Fibroblast of skin of abdomen (primary cell): ENCODE measurements at regions not wholly inside any gene's neighbourhood (a gene's known extent, or its start where the extent isn't known, plus 50 kb on each side); places are given as distances from the start of the nearest gene placed in this dataset.
"Not testable (repeated sequence)": the region's sequence is repeated elsewhere in the genome, so short reads cannot be mapped to it uniquely, and the experiment has no call there.

Experiments used
- DNase-seq: peaks from one replicate; pipeline ENCODE4 v3.0.0-alpha.2; 2013

- DNase-seq = peak; percentile 4
These were observed 202.9 kb downstream of the USP25 start for GRCh38 chr21:15932726-15933125.

GRCh38 chr21:15935530-15935929, 205.7 kb downstream of the USP25 start:
- DNase-seq = no peak

DNA sequence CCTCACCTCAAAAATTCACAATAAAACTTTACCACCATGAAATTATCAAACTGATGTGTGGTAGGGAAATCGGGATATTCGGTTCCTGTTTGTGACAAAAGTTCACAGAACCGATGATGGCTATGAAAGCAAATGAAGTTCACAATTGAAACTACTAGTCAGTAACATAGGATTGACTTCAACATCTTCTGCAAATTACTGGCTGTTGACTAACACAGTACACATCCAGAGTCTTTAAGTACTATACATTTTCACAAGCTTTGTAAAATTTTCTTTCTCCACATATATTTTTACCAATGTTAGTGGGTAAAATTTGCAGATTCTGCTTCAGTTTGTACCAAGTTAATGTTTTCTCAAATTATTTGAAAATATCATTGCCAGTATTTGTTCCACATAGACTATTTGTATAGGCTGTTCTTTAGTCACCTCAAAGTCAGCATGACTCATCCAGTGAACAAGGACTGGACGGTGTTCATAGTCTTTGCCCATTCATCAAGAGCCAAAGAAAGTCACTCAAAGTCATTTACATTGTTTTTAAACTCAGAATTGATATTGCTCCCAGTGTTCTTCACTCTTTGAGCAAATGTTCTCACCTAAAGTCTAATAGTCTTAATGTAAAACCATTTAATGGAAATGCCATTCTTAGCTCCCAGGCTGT, 213.4 kb downstream of the USP25 start:
- no peak for DNase-seq

DNA sequence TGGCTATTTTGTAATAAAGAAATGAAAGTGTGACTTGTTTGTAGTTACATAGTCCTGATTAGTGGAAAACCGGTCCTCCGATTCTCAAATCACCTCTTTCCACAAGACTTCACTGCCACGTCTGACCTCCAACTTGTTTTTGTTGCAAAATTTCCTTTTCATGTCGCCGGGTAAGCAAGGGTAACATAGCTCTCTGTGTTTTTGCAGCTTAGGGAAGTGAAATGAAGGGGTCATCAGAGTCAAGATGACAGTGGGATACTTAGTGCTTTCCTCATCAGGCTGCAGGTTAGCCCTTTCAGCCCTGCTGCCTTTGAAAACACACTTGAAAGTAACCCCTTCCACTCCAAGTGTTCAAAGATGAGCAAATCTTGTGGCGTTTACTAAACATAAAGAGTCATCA, 217.9 kb downstream of the USP25 start:
- no peak for DNase-seq

DNA sequence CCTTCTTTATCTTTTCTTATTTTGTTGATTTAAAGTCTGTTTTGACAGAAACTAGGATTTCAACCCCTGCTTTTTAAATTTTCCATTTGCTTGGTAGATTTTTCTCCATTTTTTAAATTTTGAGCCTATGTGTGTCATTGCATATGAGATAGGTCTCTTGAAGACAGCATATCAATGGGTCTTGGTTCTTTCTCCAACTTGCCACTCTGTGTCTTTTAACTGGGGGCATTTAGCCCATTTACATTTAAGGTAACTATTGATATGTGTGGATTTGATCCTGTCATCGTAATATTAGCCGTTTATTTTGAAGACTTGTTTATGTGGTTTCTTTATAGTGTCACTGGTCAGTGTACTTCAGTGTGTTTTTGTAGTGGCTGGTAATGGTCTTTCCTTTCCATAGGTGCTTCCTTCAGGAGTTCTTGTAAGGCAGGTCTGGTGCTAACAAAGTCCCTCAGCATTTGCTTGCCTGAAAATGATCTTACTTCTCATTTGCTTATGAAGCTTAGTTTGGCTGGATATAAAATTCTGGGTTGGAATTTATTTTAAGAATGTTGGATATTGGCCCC, 223.9 kb downstream of the USP25 start:
- DNase-seq = no peak

GRCh38 chr21:15964236-15964855, 234.6 kb downstream of the USP25 start:
- DNase-seq = peak; percentile 35

DNA sequence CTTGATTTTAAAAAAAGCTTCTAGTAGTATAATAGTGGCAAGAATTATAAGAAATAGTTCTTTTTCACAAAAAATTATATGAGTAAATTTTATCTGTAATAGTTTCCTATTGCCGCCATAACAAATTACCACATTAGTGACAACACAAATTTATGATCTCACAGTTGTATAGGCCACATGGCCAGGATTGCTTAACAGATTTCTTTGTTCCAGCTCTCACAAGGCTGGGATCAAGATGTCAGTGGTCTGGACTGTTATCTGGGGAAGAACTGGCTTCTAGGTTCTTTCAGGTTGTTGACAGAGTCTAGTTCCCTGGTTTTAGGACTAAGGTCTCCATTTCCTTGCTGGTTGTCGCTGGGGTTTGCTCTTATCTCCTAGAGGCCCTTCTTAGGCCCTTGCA, 236.4 kb downstream of the USP25 start:
- peak; percentile 16 for DNase-seq

- no peak for DNase-seq
These were observed 236.9 kb downstream of the USP25 start for GRCh38 chr21:15966651-15967050.

GRCh38 chr21:15967661-15968060, 237.9 kb downstream of the USP25 start:
- DNase-seq = peak; percentile 42

DNA sequence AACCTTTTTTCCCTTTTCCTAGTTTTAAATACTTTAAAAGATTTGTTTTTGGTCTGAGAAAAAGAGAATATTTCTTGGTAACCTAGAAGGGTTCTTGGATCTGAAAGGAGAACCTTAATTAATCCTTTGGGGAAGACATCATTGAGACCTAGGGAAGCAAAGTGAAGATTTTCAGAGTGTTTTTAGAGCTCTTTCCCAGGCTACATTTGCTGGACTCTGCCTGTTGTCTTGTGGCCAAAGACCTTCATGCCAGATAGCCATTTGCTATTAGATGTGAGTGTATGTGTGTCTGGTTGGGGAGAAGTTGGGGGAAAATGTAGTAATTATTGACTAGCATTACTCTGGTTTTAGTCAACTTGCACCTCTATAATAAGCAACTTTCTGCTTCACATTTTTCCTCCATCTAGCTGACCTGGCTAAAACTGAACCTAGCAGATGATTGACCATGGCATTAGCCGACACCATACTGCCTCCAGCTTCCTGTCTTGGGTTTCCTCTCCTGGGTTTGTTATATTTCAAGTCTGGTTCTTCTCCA, 239.1 kb downstream of the USP25 start:
- DNase-seq = no peak

- DNase-seq = no peak
These were observed 247.0 kb downstream of the USP25 start for GRCh38 chr21:15976807-15977206.

DNA sequence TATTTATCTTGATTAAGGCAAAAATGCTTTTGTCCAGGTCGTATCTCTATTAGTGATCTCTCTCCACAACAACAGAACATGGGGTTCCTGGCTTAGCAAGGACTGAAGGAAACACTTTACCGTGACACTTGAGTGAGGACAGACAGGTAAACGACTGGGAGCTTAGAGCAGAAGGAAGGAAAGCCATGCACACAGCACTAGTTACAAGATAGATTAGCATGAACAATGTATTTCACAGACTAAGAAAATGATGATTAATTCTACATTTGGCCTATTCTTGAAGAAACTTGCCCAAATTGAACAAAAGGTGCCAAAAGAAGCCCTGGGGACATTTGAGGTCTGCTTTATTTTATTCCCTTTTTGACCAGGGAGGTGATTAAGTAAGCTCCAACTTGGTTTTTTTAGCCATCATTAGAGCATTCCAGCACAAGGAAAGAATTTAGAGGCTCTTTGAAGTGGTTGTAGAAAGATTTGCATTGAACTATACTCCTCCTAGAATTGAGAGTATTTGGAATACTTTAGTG, 248.5 kb downstream of the USP25 start:
- peak; percentile 88 for DNase-seq

DNA sequence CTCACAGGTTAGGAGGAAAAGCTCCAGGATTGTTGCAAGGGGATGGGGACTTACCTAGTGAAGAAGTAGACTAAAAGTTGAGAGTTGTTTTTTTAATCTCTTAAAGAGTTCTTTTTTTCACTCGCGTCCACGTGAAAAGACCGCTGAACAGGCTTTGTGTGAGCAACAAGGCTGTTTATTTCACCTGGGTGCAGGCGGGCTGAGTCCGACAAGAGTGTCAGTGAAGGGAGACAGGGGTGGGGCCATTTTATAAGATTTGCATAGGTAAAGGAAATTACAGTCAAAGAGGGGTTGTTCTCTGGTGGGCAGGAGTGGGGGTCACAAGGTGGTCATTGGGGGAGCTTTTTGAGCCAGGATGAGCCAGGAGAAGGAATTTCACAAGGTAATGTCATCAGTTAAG, 249.7 kb downstream of the USP25 start:
- DNase-seq = not testable (repeated sequence)

- peak; percentile 9 for DNase-seq
These were observed 256.5 kb downstream of the USP25 start for GRCh38 chr21:15986277-15986676.

GRCh38 chr21:15992171-15992570, 262.4 kb downstream of the USP25 start:
- no peak for DNase-seq

DNA sequence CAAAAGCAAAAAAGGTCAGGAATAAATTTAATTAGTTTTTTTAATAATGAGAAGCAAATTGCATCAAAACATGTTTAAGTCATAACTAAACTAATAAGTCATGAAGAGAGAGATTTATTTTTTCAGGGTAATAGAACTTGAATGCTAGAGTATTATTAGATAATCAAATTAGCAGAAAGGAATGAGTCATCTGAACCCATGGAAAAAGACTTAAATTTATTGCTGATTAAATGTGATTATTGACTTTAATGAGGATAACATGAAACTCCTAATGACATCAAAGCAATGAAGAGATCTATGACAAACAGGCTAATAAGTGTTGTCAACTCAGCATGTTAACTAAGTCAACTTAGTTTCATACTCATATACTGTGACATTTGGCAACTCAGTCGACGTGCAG, 264.2 kb downstream of the USP25 start:
- DNase-seq = no peak

DNA sequence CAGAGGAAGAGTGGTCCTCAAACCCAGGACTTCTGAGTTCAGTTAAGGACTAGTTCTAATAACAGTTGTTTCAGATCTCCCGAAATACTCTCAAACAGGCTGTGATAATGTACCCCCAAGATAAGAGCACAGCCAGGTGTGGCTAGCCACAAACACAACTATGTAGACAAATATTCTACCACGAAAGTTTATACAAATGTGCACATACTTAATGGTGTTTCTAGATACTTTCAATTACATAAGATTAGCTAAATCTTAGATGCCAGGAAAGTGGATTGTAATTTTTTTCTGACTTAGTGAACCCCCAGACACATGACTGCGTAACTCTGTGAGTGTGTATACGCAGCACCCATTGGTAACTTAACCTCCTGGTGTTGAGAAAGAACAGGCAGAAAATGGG, 270.0 kb downstream of the USP25 start:
- no peak for DNase-seq

- peak; percentile 37 for DNase-seq
These were observed 273.2 kb downstream of the USP25 start for GRCh38 chr21:16002874-16003466.

GRCh38 chr21:16004086-16004485, 274.3 kb downstream of the USP25 start:
- DNase-seq = no peak

DNA sequence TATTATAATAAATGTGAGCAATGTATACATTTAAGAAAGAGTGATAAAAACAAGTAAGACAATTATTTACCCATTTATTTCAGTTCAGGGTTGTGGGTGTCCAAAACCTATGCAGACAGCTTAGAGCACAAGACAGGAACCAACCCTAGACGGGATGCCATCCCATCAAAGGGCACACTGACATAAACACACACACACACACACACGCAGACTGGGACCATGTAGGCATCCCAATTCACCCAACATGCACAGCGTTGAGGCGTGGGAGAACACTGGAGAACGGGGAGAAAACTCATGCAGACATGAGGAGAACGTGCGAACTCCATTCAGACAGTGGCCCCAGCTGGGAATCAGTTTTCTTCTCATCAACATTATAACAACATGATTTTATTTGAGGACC, 274.7 kb downstream of the USP25 start:
- no peak for DNase-seq

- DNase-seq = no peak
These were observed 276.2 kb downstream of the USP25 start for GRCh38 chr21:16005996-16006395.

DNA sequence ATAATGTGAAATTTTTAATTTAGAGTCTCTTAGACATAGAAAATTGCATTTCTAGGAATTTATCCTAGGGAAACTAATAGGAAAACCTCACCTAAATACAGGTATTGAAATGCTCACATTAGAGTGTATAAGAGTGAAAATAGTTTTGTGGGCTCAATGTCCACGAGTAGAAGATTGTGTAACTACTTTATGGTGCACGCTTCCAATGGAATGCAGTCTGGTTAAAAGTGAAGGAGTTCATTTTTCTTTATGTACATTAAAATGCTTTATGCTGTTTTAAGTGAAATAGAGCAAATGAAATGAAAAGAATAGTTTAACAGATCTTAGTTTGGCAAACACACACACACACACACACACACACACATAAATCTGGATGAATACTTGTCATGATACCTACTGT, 278.2 kb downstream of the USP25 start:
- peak; percentile 64 for DNase-seq

- no peak for DNase-seq
These were observed 281.9 kb downstream of the USP25 start for GRCh38 chr21:16011719-16012118.
